Stimulated activated CD4-positive, alpha-beta T cell treated with anti-CD3 and anti-CD28 coated beads, Interleukin-15, amount 100 ng/mL, for 48 hours (primary cell): ENCODE measurements at regions not wholly inside any gene's neighbourhood (a gene's known extent, or its start where the extent isn't known, plus 50 kb on each side); places are given as distances from the start of the nearest gene placed in this dataset.
"Not testable (repeated sequence)": the region's sequence is repeated elsewhere in the genome, so short reads cannot be mapped to it uniquely, and the experiment has no call there.

Source experiments
- DNase-seq, 2 donors: peaks; one replicate each; pipeline ENCODE4 v3.0.0-alpha.2; 2020; ENCODE audit warnings: low read depth in 2 of 2

DNA sequence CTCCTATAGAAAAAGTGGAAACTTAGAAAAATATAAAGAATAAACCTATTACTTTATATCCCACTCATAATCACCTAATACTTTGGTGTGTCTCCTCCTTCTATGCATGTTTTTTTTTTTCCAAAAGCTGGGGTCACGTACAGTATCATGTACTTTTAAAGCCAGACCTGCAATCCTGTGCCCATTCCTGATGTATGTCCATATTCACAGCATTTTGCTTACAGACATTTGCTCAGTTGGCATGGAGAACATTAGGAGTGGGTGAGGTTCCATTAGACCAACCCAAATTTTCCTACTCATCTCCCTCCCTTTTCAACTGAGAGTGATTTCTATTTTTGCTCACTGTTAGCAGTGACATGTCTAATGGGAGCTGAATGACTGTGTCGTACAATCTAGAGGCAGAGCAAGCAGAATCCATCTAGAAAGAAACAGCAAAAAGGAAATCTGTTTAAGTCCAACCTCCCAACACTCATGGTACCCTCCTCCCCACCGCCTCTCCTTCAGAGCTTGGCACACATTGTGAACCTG, 195.6 kb upstream of the KLF3 start:
- no peak for DNase-seq

DNA sequence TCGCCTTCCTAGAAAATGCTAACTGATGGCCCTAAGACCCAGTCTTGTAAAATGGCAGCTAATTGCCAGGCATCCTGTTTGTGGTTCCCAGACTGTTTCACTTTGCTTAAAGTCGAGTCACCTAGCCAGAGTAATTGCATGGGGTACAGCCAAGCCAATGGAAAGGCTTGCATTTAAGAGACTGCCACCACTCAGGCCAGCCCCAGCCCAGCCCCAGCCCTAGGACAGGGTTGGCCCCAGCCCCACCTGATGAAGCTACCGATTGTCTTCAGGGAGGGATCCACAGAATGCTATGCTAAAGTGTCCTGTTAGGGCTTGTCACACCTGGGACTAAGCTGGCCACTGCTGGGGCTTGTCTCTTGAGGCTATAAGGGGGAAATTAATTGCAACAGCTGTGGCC, 194.6 kb upstream of the KLF3 start:
- DNase-seq: no peak

DNA sequence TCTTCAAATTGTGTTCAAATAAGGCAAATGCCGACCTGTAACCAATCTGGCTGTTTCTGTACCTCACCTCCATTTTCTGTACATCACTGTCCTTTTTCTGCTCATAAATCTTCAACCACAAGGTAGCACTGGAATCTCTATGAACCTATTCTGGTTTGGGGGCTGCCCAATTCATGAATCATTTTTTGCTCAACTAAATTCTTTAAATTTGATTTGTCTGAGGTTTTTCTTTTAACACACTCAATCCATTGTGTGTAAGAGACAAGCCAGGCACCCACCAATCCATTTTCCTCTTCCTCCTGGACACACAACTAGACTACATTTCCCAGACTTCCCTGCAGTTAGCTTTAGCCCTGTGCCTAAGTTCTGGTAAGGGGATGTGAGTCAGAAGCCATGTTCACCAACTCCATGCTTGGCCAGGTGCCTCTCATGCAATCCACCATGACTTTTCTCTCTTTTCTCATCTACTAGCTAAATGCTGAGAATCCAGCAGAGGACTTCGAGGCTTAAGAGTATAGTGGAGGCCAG, 193.2 kb upstream of the KLF3 start:
- no peak for DNase-seq

DNA sequence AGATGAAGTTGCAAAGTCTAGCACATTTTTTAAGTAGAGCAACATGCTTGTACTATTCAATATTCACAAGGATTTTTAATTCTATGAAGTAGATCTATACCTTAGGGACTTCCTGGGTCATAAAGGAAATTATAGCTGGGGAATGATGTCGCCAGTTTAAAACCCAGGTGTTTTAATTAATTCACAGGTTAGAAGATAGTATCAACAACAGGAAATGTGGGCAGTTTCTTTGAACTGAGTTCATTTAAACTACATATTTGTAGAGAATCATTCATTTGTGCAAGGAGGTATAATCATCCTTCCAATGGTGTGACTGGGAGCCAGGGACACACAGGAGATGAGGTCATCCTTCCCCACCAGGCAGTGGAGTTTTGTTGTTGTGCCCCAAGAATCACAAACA, 181.3 kb upstream of the KLF3 start:
- no peak for DNase-seq

DNA sequence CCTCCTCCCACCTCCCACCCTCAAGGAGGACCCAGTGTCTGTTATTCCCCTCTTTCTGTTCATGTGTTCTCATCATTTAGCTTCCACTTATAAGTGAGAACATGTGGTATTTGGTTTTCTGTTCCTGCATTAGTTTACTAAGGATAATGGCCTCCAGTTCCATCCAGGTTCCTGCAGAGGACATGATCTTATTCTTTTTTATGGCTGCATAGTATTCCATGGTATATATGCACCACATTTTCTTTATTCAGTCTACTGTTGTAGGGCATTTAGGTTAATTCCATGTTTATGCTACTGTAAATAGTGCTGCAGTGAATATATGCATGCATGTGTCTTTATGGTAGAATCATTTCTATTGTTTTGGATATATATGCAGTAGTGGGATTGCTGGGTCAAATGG, 180.4 kb upstream of the KLF3 start:
- not testable (repeated sequence) for DNase-seq

DNA sequence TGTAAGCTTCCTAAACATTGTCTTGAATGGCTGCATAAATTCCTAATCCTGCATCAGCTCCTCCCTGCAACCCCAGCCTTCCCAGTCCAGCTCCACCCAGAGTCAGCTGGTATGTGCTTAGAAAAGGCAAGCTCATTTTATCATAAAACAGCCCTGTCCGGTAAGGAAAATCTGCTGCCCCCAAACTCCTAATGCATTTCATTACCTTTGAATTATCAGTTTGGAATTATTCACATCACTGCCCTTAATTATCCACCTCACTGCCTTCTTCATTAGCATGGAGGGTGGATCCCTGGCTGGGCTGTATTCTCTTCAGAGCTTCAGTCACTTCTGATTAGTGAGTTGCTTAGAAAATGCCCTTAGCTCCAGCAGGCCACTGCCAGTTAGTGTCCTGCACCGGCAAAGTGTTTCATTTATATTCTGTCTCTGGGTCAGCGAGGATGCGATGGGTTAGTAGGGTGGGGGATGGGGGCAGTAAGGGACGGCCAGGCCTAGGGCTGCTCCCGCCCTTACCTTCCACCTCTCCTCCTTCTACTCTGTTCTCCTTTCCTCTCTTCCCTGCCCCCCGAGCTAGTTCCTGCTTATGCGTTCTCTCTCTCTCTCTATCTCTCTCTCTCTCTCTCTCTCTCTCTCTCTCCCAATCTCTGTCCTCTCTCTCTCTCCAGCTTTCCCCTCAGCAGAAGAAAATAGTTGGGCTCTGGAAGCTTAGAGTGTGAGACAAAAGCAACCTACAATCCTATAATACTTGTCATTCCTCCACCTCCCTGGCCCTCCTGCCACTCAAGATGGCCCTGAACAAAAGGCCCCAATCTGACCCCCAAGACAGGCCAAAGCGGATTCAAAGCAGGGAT, 174.8 kb upstream of the KLF3 start:
- no peak for DNase-seq

DNA sequence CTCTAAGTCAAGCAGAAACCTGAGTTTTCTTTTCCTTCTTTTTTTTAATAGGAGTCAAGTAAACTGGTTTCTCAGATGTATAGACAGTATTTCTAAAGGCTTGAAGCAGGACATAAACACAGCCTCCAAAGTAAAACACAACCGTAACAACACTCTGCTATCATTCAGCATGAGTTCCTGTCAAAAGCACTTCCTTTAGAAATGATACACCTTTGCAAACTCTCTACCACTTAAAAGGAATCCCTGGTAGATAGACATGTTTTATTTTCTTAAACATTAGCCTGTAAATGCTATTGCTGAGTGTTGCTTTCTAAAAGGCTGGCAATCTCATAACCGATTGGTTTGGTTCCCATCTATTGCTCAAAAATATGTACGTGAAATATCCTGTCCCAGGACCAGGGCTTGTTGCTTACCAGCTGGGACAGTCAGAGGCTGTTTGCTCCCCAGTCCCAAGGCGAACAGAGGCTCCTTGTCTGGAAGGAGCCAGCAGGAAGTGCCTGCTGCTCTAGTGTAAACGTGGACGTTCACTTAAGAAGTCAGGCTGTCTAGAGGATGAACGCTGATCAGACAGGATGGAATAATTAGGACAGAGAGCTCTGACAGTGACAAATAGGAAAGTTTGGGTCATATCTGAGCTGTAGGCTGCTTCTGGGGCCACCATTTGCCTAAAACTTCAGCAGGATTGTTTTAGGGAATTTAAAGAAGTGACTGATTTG, 173.9 kb upstream of the KLF3 start:
- DNase-seq: no peak

DNA sequence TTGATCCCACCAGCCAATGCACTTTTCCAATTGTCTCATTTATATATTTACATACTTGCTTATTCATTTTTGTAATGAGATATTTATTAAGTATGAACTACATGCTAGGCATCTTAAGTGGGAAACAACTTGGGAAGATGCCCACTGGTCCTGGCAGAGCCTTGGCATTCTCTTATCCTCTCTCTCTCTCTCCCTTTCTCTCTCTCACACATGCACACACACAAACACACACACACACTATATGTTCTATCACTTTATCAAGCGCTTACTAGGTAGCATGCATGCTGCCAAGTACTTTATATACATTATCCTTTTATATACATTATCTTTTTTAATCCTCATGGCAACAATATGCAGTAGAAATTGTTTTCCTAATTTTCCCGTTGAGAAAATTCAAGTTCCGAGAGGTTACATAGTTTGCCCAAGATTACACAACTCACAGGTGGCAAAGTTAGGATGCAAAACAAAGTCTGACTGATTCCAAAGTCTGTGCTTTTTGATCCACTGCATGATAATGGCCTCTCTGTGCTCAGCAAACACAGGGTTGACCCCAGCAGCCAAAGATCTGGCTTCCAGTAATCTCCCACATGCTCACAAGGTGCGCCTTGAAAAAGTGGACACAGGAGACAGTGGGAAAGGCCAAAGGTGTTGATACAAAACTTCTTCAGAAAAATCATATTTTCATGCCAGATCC, 173.1 kb upstream of the KLF3 start:
- no peak for DNase-seq

DNA sequence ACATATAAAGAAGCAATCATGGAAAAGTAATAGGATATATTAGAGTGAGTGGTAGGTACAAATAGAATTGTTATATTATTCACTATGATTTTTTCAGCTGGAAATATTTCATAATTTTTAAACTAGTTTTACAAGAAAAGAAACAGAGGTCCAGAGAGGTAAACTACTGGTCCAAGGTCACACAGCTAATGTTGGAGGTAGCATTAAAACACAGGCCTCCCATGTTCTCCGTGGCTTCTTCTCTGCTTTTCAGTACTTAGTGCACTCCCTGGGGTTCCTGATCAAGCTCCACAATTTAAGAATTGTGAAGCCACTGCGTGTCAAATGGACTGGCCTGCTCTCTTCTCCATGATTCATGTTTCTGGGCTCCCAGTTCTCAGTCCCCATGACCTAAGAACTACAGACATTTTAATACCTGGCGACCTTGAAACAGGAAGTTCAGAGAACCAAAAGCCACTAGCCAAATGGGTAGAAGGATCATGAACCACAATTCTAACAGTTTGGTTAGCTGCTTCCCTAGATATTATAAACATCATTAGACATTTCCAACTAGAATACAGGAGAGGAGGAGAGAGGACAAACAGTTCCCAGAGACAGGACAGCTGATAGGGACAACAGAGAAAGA, 172.0 kb upstream of the KLF3 start:
- DNase-seq: no peak

DNA sequence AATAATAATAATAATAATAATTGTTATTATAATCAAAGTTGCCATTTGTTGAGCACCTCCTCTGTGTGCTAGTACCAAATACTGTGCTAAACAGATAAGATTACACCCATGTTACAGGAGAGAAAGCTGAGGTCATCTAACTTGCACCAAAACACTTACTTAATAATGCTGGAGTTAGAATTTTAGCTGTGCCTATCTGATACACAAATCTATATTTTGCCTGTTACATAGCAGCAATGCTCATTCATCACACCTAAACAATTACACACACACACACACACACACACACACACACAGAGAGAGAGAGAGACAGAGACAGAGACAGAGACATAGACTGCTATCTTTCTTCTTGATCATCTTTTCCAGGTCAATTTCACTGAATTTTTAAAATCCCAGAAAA, 170.9 kb upstream of the KLF3 start:
- no peak for DNase-seq

DNA sequence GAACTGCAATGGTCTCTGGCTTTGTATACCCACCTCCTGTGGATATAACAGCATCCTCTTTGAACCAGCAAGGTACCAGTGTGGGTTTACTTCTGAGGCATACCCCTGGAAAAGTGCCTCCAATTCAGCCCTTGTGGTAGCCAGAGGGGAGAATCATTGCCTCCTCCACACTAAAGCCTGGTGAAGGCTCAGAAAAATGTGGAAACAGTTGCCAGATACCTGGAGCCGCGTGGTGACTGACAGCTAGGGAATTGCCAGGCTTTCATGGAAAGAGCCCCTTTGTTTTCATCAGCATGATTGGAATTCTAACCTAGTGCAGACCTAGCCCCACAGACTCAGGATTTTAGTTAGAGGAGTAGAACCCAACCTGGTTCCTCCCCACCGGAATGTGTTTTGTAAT, 168.6 kb upstream of the KLF3 start:
- no peak for DNase-seq

DNA sequence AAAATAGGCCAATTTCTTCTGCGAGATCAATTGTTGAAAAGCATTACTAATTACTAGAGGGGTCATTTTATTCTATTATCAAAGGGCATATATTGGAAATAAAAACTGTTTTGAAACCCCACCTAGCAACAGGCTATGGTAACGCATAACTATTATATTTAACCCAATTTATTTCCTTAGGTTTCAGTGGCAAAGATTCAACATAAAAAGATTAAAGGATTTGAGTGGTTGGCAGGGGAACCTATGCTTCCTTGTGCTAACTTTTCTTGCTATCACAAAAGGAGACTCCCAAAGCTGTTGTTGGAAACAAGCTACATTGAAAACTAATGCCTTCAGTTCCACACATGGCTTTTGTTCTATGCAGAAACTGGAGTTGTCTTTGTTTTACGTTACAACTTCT, 166.9 kb upstream of the KLF3 start:
- no peak for DNase-seq

DNA sequence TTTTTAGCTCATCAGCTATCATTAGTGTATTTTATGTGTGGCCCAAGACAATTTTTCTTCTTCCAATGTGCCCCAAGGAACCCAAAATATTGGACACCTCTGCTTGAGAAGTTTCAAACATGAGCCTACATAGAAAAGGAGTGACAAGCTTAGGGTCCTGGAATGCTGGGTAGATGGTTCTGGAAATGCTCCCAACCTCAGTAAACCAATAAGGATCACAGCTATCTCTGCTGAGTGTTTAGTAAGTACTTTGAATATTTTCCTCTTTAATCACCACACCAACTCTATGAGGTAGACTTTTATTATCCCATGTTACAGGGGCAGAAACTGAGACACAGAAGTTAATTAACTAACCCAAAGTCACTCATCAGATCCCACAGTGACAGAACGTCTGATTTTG, 164.9 kb upstream of the KLF3 start:
- no peak for DNase-seq

DNA sequence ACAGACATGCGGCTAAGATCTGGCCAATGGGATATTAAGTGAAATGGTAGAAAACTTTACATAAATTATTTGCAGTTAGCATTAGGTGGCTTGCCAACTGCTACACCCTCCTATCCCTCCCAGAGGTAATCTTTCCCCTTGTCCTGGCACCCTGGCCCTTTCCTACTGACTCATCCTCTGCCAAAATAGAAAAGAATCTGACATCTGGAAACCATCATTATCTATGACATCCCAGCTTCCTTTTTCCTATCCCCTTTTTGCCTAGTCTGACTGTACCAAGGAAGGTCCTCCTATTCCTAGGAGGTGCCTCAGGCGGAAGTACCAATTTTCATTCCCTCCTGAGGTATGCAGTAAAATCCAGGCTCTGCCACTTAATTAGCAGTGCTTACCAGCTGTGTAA, 163.6 kb upstream of the KLF3 start:
- no peak for DNase-seq

DNA sequence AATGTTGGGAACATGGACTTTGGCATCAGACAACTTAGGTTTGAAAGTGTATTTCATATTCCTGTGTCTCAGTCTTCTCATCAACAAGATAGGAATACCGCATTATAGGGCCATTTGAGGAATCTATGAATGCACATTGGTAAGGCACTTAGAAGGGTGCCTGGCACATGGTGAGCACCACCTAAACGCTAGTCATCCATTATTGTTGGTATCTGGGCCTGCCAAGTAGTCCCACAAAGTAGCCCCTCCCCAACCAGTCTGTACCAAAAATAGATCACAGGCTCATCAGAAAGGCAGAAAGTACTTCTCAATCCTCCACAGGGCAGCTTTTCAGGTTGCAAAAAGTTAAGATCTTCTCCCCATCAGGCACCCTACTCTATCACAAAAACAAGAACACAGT, 162.3 kb upstream of the KLF3 start:
- no peak for DNase-seq

DNA sequence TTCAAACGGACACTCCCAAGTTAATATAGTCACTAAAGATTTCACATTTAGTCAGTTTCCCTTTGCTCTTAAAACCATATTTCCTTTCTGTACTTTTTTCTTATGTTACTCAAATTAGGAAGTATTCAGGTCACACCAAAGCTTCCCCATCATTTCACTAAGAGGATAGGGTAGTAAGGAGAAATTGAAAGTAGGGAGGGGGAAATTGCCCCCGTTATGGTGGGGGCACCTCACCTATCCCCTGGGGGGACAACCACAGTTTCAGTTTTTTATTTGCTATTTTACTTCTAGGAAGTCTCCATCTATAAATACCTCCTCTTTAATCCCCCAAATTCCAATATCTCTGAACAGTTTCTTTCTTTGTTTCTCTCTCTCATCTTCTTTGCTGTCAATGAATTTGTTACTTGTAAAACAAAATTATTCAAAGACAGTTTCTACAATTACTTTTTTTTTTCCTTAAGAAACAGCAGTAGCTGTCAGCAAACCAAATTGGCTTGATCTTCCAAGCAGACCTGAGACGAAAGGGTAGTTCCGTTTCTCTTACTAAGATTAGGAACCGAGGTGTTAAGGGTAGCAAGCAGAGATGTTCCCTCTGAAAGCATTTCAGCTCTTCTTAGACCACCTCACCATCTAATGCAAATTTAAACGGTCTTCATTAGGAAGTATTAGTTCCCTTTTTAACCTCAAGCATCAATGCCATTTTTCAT, 160.2 kb upstream of the KLF3 start:
- DNase-seq: no peak

DNA sequence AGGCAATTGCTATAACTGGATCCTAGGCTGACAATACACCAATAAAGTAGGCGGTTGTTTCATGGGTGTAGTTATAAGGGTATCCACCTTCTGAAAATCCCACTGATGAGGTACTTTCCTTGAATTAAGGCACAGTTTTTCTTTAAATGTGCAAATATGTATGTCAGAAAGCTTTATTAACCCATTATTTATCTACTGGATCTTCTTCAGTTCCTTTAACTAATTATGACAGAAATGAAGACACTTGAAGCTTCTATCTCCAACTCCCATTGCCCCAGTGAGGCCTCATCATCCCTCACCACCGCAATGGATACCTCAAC, 159.6 kb upstream of the KLF3 start:
- DNase-seq: no peak

DNA sequence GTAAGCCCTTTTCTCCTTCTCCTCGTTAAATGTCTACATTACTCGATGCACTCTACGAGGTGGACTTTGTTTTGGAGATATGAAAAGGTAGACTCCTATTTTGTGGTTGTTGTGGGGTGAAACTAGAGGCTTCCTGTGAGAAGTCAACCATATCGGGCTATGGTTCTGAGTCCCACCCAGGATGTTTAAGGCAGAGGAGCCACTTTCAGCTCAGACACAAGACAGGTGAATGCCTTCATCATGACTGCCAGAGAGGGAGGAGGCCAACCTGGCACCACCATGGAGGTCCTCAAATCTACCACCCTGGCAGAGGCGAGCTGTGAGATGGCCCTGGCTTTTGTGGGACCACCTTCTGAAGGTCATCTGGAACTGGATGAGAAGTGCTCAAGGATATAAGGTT, 154.4 kb upstream of the KLF3 start:
- DNase-seq: no peak

DNA sequence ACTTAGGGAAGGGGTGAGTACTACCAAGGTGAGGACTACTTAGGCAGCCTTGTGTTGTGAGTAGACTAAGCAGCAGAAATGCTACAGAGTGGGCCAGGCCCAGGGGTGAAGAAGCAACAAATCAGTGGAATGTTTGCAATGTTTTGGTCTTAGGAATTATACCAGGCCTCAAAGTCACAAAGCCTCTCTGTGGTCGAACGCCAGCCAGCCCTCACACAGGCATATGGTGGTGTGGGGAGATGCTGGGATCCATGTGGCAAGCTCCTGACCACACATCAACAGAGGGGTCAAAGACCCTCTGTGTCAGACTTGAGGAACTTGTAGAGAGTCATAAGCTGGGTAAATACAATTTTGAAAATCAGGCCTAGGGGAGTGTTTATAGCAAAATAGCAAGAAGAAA, 153.8 kb upstream of the KLF3 start:
- no peak for DNase-seq

DNA sequence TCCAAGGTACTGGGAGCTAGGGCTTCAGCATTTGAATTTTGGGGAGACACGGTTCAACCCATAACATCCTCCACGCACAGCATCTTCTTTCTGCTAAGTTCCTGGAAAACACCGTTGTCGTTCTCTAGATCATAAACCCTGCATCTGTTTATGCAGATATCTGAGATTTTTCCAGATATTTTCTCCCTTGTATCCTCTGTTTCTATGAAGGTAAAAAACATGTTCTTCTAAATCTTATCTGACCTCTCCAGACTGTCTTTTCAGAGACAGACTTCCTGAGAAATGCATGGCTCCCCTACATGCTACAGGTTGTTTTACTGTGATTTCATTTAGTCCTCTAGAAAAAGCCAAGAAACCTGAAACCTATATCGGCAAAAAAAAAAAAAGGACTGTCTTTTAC, 152.3 kb upstream of the KLF3 start:
- DNase-seq: no peak

DNA sequence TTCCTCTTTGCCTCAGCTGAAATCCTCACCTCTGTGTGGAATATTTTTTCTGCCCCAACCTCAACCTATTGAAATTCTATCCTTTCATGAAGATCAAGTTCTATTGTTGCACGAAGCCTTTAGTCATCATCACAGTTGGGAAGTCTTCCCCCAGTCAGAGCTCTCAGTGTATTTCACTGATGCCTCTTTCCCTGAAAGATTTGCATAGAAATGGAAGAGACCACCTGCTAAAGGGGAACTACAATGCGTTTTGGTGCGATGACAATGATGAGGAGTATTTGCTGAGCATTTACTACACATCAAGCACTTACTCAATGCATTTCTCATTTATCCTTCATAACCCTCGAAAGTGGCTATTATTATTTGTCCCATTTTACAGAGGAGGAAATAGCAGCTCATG, 151.2 kb upstream of the KLF3 start:
- DNase-seq: no peak
